ENCODE measurements at regions not wholly inside any gene's neighbourhood (a gene's known extent, or its start where the extent isn't known, plus 50 kb on each side); places are given as distances from the start of the nearest gene placed in this dataset.
"Not testable (repeated sequence)": the region's sequence is repeated elsewhere in the genome, so short reads cannot be mapped to it uniquely, and the experiment has no call there.

GRCh38 chr1:112818990-112819689 lies 104.0 kb upstream of the PPM1J start:
- no peak overlapping the region for H3K4me3 ChIP-seq (ENCODE audit: low read depth, low read length)
- TF ChIP-seq CTCF (IDR thresholded peaks at IDR 0.05; ENCODE audit: borderline replicate concordance, insufficient read depth, low read depth, low read length) = no peak

- H3K4me3 ChIP-seq (ENCODE audit: low read depth, low read length) = no peak overlapping the region
- no peak for TF ChIP-seq CTCF (IDR thresholded peaks at IDR 0.05; ENCODE audit: borderline replicate concordance, insufficient read depth, low read depth, low read length)
Observed at GRCh38 chr1:112817555-112818373, 102.6 kb upstream of the PPM1J start.

GRCh38 chr1:112815376-112815775 lies 100.2 kb upstream of the PPM1J start:
- no peak for TF ChIP-seq CTCF (IDR thresholded peaks at IDR 0.05; ENCODE audit: borderline replicate concordance, insufficient read depth, low read depth, low read length)
- H3K4me3 ChIP-seq (ENCODE audit: low read depth, low read length) = no peak overlapping the region

GRCh38 chr1:112814645-112815044 lies 99.5 kb upstream of the PPM1J start:
- H3K4me3 ChIP-seq (ENCODE audit: low read depth, low read length) = not testable (repeated sequence)

- peak; percentile 93 for TF ChIP-seq CTCF (IDR thresholded peaks at IDR 0.05; ENCODE audit: borderline replicate concordance, insufficient read depth, low read depth, low read length)
- no peak overlapping the region for H3K4me3 ChIP-seq (ENCODE audit: low read depth, low read length)
Observed at GRCh38 chr1:112808861-112809684, 93.9 kb upstream of the PPM1J start.

- no peak overlapping the region for H3K4me3 ChIP-seq (ENCODE audit: low read depth, low read length)
- no peak for TF ChIP-seq CTCF (IDR thresholded peaks at IDR 0.05; ENCODE audit: borderline replicate concordance, insufficient read depth, low read depth, low read length)
Observed at GRCh38 chr1:112807999-112808398, 92.9 kb upstream of the PPM1J start.

- no peak overlapping the region for H3K4me3 ChIP-seq (ENCODE audit: low read depth, low read length)
Observed at GRCh38 chr1:112807117-112807516, 92.0 kb upstream of the PPM1J start.

More at GRCh38 chr1:112807117-112807516, 92.0 kb upstream of the PPM1J start:
- TF ChIP-seq CTCF (IDR thresholded peaks at IDR 0.05; ENCODE audit: borderline replicate concordance, insufficient read depth, low read depth, low read length) = no peak

Measured in GM12875 (cell line).